Epithelial cell of prostate (primary cell): ENCODE measurements at regions not wholly inside any gene's neighbourhood (a gene's known extent, or its start where the extent isn't known, plus 50 kb on each side); places are given as distances from the start of the nearest gene placed in this dataset.
"Not testable (repeated sequence)": the region's sequence is repeated elsewhere in the genome, so short reads cannot be mapped to it uniquely, and the experiment has no call there.

Experiments used
- DNase-seq: peaks from one replicate; pipeline ENCODE4 v3.0.0-alpha.2; 2011; ENCODE audit warnings: low read depth, low spot score
- H3K27ac ChIP-seq: fragments of 450-650 bp; 2 replicates; pipeline ENCODE4 v1.5.1; 2017; ENCODE audit warnings: mild to moderate bottlenecking

DNA sequence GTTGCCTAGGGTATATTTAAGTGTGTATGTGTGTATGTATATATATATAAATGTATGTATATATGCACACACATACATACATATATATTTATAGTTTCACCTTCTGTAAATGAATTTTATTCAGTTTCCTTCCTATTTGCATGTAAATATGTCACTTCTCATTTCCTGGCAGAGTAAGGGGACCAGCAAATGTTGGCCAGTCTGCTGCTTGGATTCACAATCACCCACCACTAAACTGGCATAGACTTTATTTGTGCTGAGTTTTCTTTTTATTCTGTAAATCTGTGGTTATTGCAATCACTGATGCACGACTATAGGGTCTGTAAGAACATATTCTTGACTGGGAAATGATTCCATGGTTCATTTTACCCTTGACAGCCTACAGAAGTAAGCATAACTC lies 640.4 kb upstream of the FAM98A start:
- H3K27ac ChIP-seq: no peak overlapping the region
- DNase-seq: no peak

GRCh38 chr2:34234823-34235222 lies 635.7 kb upstream of the FAM98A start:
- H3K27ac ChIP-seq: no peak overlapping the region
- no peak for DNase-seq

- DNase-seq: no peak
- H3K27ac ChIP-seq: no peak overlapping the region
Measured at GRCh38 chr2:34229998-34230397, 630.9 kb upstream of the FAM98A start.

GRCh38 chr2:34215174-34215573 lies 616.1 kb upstream of the FAM98A start:
- DNase-seq: no peak
- H3K27ac ChIP-seq: no peak overlapping the region

- not testable (repeated sequence) for H3K27ac ChIP-seq, DNase-seq
Measured at GRCh38 chr2:34210382-34210781, 611.3 kb upstream of the FAM98A start.

DNA sequence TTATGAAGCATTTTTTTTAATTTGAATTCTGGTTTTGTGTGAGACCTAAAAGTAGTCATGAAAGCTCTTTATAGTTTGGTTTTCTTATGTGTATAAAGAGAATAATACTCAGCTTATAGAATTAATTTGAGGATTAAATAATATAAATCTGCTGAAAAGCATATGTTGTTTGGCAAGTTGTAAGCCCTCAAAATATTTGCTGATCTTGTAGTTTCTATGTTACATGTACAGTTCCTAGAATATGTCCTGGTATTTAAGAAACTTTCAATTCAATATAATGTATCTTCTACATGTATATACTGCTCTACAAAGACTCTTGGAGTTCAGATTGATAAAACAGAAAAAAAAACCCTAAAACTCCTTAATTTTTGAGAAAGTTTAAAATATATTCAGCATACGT lies 605.5 kb upstream of the FAM98A start:
- DNase-seq: no peak
- no peak overlapping the region for H3K27ac ChIP-seq

DNA sequence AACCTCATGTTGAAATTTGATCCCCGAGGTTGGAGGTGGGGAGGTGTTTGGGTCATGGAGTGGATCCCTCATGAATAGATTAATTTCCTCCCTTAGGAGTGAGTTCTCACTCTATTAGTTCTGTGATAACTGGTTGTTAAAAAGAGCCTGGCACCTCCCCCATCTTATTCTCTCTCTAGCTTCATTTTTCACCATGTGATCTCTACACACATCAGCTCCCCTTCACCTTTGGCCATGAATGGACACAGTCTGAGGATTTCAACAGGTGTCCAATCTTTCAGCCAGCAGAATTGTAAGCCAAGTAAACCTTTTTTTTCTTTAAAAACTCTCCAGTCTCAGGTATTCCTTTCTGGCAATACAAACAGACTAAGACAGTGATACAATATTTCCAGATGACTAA lies 602.0 kb upstream of the FAM98A start:
- DNase-seq: no peak
- no peak overlapping the region for H3K27ac ChIP-seq

DNA sequence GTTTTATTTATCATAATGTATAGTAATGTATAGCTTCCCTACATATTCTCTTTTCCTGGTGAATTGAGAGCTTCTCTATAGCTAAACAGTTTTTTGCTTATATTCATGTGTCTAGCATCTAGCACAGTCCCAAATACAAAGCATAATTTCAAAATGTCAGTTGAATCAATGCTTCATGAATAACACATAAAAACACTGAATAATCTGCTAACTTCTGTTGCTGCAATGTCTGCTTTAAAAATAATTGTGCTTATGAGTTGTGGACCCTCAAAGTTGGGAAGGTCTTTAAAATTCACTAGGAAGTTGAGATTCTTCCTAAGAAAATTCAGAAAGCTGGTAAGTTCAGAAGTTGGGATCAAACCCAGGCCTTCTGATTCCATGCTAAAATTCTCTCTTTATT lies 600.9 kb upstream of the FAM98A start:
- H3K27ac ChIP-seq: no peak overlapping the region
- DNase-seq: no peak

GRCh38 chr2:34193164-34193563 lies 594.1 kb upstream of the FAM98A start:
- no peak for DNase-seq
- no peak overlapping the region for H3K27ac ChIP-seq

GRCh38 chr2:34188464-34189303 lies 589.6 kb upstream of the FAM98A start:
- DNase-seq: no peak
- no peak overlapping the region for H3K27ac ChIP-seq

DNA sequence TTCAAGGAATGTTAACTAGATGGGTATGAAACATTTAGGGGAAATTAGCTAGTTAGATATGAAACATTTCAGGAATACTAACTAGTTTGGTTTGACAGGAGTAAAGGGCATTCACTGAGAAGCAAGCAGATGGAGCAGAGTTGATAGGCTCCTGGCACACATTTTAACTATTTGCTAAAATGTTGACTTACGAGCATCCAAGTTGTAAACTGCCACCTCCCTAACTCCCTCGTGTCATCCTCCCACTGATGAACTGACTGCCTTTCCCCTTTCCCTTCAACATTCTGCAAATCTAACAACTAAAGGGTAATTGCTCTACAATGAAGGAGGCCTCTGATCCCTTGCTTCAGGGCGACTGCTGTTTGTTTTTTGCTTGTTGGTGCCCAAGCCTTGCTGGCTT lies 580.4 kb upstream of the FAM98A start:
- no peak overlapping the region for H3K27ac ChIP-seq
- no peak for DNase-seq

DNA sequence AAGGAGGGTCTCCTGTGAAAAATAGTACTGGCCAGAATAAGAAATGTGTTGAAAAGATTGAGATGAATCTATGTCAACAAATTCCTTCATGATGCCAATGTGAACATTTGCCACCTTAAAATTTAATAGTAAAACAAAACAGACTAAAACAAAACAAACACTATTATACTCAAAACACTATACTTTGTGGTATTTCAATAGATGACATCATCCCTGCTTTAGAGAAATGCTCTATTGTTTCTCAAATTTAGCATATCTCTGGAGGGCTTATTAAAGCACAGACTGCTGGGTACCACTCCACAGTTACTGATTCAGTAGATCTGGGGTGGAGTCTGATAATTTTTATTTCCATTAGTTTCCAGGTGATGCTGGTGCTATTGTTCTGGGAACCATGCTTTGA lies 579.4 kb upstream of the FAM98A start:
- no peak overlapping the region for H3K27ac ChIP-seq
- no peak for DNase-seq

- DNase-seq: no peak
- no peak overlapping the region for H3K27ac ChIP-seq
Measured at GRCh38 chr2:34176693-34177092, 577.6 kb upstream of the FAM98A start.

- H3K27ac ChIP-seq: no peak overlapping the region
- DNase-seq: no peak
Measured at GRCh38 chr2:34174506-34174905, 575.4 kb upstream of the FAM98A start.

DNA sequence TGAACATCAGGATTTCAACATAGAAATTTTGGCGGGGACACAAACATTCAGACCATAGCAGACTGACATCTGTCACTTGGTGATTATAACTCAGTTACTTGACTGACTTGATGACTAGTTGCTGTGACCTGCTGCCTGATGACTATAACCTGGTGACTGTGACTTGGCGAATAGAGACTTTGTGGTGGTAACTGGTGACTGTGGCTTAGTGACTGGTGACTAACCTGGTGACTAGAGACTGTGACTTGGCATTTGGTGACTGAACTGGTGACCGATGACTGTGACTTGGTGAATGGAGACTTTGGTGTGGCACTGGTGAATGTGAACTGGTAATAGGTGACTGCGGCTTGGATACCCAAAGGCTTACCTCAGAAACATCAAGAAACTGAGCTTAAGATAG lies 563.1 kb upstream of the FAM98A start:
- H3K27ac ChIP-seq: no peak overlapping the region
- no peak for DNase-seq

DNA sequence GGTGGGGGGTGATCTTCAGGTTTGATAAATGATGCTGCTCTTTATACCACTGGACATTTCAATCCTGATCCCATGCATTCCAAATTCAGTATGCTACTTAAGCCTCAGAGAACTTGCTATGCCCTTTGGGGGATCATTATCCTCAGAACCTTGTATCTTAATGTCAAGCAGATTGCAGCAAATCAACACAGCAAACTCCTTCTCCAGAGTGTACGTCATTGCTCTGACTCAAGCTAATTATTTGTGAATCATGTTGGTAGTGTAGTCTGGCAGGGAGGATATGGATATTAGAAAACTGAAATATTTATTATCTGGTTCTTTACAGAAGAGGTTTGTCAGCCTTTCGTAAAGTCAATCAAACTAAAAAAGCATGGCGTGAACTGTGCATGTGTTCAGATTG lies 562.5 kb upstream of the FAM98A start:
- no peak for DNase-seq
- H3K27ac ChIP-seq: no peak overlapping the region

GRCh38 chr2:34159901-34160300 lies 560.8 kb upstream of the FAM98A start:
- DNase-seq: no peak
- no peak overlapping the region for H3K27ac ChIP-seq

DNA sequence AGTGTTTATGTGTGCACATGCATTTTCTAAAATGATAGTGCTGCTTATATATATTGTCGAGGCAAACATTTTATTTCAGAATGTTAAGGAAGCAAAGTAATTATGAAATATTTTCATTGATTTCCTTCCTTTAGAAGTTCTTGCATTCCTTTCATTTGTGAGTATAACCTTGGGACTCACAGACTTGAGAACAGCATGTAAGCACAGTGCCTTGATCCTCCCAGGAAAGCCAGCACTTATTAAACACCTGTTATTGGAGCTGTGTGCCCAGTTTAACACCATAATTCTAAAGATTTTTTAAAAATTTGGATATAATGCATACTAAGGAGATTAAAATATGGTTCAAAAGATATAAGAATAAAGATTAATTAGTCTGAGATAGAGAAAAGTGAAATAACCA lies 554.4 kb upstream of the FAM98A start:
- no peak for DNase-seq
- no peak overlapping the region for H3K27ac ChIP-seq

GRCh38 chr2:34147780-34148179 lies 548.7 kb upstream of the FAM98A start:
- no peak for DNase-seq
- no peak overlapping the region for H3K27ac ChIP-seq

DNA sequence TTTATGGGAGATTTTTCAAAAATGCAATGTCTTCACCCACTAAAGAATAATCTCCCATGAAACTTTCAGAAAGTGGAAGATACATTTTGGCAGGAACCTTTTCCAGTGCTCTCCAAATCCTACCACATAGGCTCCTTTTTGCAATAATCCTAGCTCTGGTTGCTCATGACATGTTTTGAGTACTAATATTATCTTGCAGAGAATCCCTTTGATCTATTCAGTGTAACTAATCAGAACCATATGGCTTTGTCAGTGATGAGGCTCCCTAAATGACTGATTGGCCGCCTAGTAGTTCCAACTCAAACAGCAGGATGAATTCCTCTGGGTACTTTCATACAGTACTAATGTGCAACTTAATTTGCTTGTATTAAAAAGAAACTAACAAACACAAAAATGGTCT lies 544.0 kb upstream of the FAM98A start:
- DNase-seq: no peak

GRCh38 chr2:34142531-34143008 lies 543.5 kb upstream of the FAM98A start:
- DNase-seq, H3K27ac ChIP-seq: not testable (repeated sequence)

More for the DNA sequence above, 544.0 kb upstream of the FAM98A start:
- H3K27ac ChIP-seq: no peak overlapping the region

DNA sequence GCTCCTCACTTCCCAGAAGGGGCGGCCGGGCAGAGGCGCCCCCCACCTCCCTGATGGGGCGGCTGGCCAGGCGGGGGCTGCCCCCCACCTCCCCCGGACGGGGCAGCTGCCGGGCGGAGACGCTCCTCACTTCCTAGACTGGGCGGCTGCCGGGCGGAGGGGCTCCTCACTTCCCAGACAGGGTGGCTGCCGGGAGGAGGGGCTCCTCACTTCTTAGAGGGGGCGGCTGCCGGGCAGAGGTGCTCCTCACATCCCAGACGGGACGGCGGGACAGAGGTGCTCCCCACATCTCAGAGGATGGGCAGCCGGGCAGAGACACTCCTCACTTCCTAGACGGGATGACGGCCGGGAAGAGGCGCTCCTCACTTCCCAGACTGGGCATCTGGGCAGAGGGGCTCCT lies 534.0 kb upstream of the FAM98A start:
- DNase-seq, H3K27ac ChIP-seq: not testable (repeated sequence)
